DOHH2 (cell line): ENCODE measurements at regions not wholly inside any gene's neighbourhood (a gene's known extent, or its start where the extent isn't known, plus 50 kb on each side); places are given as distances from the start of the nearest gene placed in this dataset.

Experiments used
- H3F3A ChIP-seq: fragments of 200-600 bp; sonication (generic), shearing (Covaris generic); 2 replicates; pipeline ENCODE4 v1.6.0; 2016; ENCODE audit warnings: antibody characterized with exemption, mild to moderate bottlenecking; ENCODE audit not compliant: control insufficient read depth, insufficient read depth
- H3K27ac ChIP-seq: fragments of 200-600 bp; sonication (generic); 2 replicates; pipeline ENCODE4 v1.5.1; 2014; ENCODE audit warnings: low read depth, mild to moderate bottlenecking, low read length, moderate library complexity
- H3K27me3 ChIP-seq: fragments of 200-600 bp; sonication (generic); 2 replicates; pipeline ENCODE4 v1.6.1; 2014; ENCODE audit warnings: mild to moderate bottlenecking, low read length, mixed read lengths; ENCODE audit not compliant: control insufficient read depth
- H3K36me3 ChIP-seq: fragments of 200-600 bp; sonication (generic); 2 replicates; pipeline ENCODE4 v1.6.1; 2014; ENCODE audit warnings: mild to moderate bottlenecking, low read length, moderate library complexity, mixed read lengths; ENCODE audit not compliant: control insufficient read depth
- H3K4me1 ChIP-seq: fragments of 200-600 bp; sonication (generic); 2 replicates; pipeline ENCODE4 v1.6.1; 2014; ENCODE audit warnings: mild to moderate bottlenecking, low read length, mixed read lengths; ENCODE audit not compliant: control insufficient read depth
- H3K4me2 ChIP-seq: fragments of 200-600 bp; sonication (generic); 2 replicates; pipeline ENCODE4 v1.6.0; 2014; ENCODE audit warnings: mild to moderate bottlenecking, low read length, moderate library complexity
- H3K4me3 ChIP-seq: fragments of 200-600 bp; sonication (generic); 2 replicates; pipeline ENCODE4 v1.5.1; 2014; ENCODE audit warnings: mild to moderate bottlenecking, low read length, mixed read lengths
- H3K79me2 ChIP-seq: fragments of 200-600 bp; sonication (generic); 2 replicates; pipeline ENCODE4 v1.6.1; 2014; ENCODE audit warnings: mild to moderate bottlenecking, low read length, mixed read lengths; ENCODE audit not compliant: control insufficient read depth
- H3K9me2 ChIP-seq: fragments of 200-600 bp; sonication (generic); replicated peaks from 2 replicates; pipeline ENCODE4 v1.6.1; 2014; ENCODE audit warnings: mild to moderate bottlenecking, low read length, mixed read lengths; ENCODE audit not compliant: control insufficient read depth
- H3K9me3 ChIP-seq: fragments of 200-600 bp; sonication (generic); 2 replicates; pipeline ENCODE4 v1.6.1; 2014; ENCODE audit warnings: antibody characterized with exemption, low read length, mixed read lengths; ENCODE audit not compliant: control insufficient read depth, insufficient read depth
- H4K20me1 ChIP-seq: fragments of 200-600 bp; sonication (generic); 2 replicates; pipeline ENCODE4 v1.6.0; 2014; ENCODE audit warnings: low read depth, mild to moderate bottlenecking, antibody characterized with exemption, low read length, moderate library complexity; ENCODE audit not compliant: control insufficient read depth, insufficient read depth
- EZH2phosphoT487 ChIP-seq: fragments of 200-600 bp; sonication (generic); IDR thresholded peaks from 2 replicates; pipeline ENCODE4 v1.6.1; 2017; ENCODE audit warnings: borderline replicate concordance, mild to moderate bottlenecking, antibody characterized with exemption, low read length, moderate library complexity, mixed read lengths
- TF ChIP-seq, protein P1 (sequence below): fragments of 200-600 bp; sonication (generic); IDR thresholded peaks from one replicate; pipeline ENCODE4 v1.5.1; 2014; ENCODE audit warnings: antibody characterized with exemption, mild to moderate bottlenecking, low read depth, low read length; ENCODE audit not compliant: poor library complexity, severe bottlenecking

DNA sequence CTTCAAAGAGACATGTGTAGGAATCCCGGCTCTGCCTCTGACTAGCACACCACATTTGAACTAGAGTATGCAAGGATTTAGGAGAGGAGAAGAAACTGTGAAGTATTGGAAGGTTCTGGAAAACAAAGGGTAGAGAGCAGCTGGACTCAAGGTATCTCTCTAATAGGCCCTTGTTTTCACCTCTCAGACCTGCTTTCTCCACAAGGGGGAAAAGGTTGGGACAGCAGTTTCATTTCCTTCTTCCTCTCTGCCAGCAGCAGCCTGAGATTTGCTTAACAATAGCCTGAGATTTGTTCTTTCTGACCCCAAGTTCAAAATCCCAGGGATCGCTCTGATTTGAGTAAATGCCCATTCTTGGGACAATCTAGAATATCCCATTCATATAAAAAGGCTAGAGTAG is 430.6 kb upstream of the MCTP2 start:
- H3K4me3 ChIP-seq = no peak overlapping the region
- no peaks in the 10 kb centered on the region for H3K36me3 ChIP-seq
- no peaks in the 10 kb centered on the region for H3F3A ChIP-seq
- H3K9me3 ChIP-seq = no peaks in the 10 kb centered on the region
- no peak overlapping the region for H3K4me2 ChIP-seq
- no peaks in the 10 kb centered on the region for H3K4me1 ChIP-seq
- no peaks in the 10 kb centered on the region for H3K9me2 ChIP-seq
- no peaks in the 10 kb centered on the region for H4K20me1 ChIP-seq
- H3K79me2 ChIP-seq = no peaks in the 10 kb centered on the region
- TF ChIP-seq EZH2phosphoT487 = no peak
- TF ChIP-seq, protein P1, sequence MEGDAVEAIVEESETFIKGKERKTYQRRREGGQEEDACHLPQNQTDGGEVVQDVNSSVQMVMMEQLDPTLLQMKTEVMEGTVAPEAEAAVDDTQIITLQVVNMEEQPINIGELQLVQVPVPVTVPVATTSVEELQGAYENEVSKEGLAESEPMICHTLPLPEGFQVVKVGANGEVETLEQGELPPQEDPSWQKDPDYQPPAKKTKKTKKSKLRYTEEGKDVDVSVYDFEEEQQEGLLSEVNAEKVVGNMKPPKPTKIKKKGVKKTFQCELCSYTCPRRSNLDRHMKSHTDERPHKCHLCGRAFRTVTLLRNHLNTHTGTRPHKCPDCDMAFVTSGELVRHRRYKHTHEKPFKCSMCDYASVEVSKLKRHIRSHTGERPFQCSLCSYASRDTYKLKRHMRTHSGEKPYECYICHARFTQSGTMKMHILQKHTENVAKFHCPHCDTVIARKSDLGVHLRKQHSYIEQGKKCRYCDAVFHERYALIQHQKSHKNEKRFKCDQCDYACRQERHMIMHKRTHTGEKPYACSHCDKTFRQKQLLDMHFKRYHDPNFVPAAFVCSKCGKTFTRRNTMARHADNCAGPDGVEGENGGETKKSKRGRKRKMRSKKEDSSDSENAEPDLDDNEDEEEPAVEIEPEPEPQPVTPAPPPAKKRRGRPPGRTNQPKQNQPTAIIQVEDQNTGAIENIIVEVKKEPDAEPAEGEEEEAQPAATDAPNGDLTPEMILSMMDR = no peak
- no peak overlapping the region for H3K27ac ChIP-seq
- no peaks in the 10 kb centered on the region for H3K27me3 ChIP-seq

DNA sequence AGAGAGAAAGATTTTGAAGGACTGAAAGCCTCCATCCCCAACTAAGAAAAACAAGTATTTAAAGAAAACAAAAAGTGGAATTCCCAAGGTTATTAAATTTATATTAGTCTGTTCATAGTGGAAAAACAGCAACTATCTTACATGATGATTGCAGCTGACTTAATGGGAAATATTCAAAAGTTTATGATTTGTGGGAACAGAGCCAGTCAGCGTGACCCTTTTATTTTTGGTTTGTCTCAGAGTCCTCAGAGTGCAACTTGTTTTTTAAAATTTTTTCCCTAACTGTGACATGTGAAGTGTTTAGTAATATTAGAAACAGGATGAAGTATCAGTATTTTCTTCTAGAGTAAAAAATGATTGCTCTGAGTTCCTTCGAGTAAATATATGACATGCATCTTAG is 441.9 kb upstream of the MCTP2 start:
- Histone ChIP-seq H3K27ac (no peak overlapping the region), H3K4me2 (no peak overlapping the region), H3F3A (no peaks in the 10 kb centered on the region), H3K79me2 (no peaks in the 10 kb centered on the region), H3K36me3 (no peaks in the 10 kb centered on the region), H4K20me1 (no peaks in the 10 kb centered on the region), H3K4me3 (no peak overlapping the region), H3K27me3 (no peaks in the 10 kb centered on the region), H3K4me1 (no peaks in the 10 kb centered on the region), H3K9me3 (no peaks in the 10 kb centered on the region), H3K9me2 (no peaks in the 10 kb centered on the region)
- TF ChIP-seq EZH2phosphoT487 = no peak
- TF ChIP-seq, protein P1 = no peak

DNA sequence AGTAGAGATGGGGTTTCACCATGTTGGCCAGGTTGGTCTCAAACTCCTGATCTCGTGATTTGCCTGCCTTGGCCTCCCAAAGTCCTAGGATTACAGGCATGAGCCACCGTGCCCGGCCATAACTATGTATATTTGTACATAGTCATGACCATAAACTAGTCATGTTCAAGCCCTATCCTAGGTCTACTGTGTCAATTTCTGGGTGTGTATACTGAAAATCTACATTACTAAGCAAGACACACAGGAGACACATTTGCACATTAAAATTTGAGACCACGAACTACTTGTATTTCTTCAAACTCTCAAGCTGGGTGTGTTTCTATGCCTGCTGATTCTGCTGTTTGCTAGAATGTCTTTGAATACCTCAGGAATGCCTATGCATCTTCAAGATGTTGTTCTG is 451.3 kb upstream of the MCTP2 start:
- Histone ChIP-seq H3F3A (no peaks in the 10 kb centered on the region), H3K79me2 (no peaks in the 10 kb centered on the region), H4K20me1 (no peaks in the 10 kb centered on the region), H3K27me3 (no peaks in the 10 kb centered on the region), H3K4me1 (no peaks in the 10 kb centered on the region), H3K4me3 (no peak overlapping the region), H3K27ac (no peak overlapping the region), H3K4me2 (no peak overlapping the region), H3K36me3 (no peaks in the 10 kb centered on the region), H3K9me3 (no peaks in the 10 kb centered on the region), H3K9me2 (no peaks in the 10 kb centered on the region)
- no peak for TF ChIP-seq EZH2phosphoT487
- TF ChIP-seq, protein P1 = no peak

DNA sequence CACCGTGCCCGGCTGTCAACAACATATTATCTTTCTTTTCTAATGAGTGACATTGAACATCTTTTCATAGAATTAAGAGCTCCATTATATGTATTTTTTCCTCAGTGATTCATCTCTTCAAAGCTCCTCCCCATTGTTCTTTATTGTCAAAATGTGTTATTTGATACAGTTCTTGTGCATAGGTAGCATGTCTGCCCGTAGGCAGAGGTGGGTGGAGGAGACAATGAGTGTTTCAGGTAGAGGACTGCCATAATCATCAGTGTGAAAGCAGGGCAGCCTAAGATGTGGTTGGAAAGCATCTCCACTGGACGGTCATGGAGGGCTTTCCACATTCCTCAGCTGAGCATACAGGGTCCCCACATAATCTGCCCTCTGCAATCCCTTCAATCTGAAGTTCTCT is 452.0 kb upstream of the MCTP2 start:
- Histone ChIP-seq H3K4me3 (no peak overlapping the region), H3F3A (no peaks in the 10 kb centered on the region), H3K4me2 (no peak overlapping the region), H3K4me1 (no peaks in the 10 kb centered on the region), H3K79me2 (no peaks in the 10 kb centered on the region), H3K9me2 (no peaks in the 10 kb centered on the region), H3K36me3 (no peaks in the 10 kb centered on the region), H3K27ac (no peak overlapping the region), H4K20me1 (no peaks in the 10 kb centered on the region), H3K9me3 (no peaks in the 10 kb centered on the region), H3K27me3 (no peaks in the 10 kb centered on the region)
- TF ChIP-seq, protein P1 = no peak
- TF ChIP-seq EZH2phosphoT487 = no peak
